ENCODE measurements at regions not wholly inside any gene's neighbourhood (a gene's known extent, or its start where the extent isn't known, plus 50 kb on each side); places are given as distances from the start of the nearest gene placed in this dataset.

- DNase-seq, result no peak
Observed at GRCh38 chr16:64638766-64639165, 483.1 kb downstream of the CDH11 start.

GRCh38 chr16:64629622-64630021, 492.2 kb downstream of the CDH11 start:
- DNase-seq, result no peak

GRCh38 chr16:64627781-64628180, 494.1 kb downstream of the CDH11 start:
- DNase-seq, result no peak

GRCh38 chr16:64627288-64627687, 494.6 kb downstream of the CDH11 start:
- no peak for DNase-seq

- no peak for DNase-seq
Observed at GRCh38 chr16:64626776-64627175, 495.1 kb downstream of the CDH11 start.

- no peak for DNase-seq
Observed at GRCh38 chr16:64621616-64622015, 500.2 kb downstream of the CDH11 start.

GRCh38 chr16:64617836-64618476, 503.9 kb downstream of the CDH11 start:
- DNase-seq, result no peak

GRCh38 chr16:64615630-64616280, 506.1 kb downstream of the CDH11 start:
- DNase-seq, result no peak

- DNase-seq, result no peak
Observed at GRCh38 chr16:64596196-64596595, 525.7 kb downstream of the CDH11 start.

GRCh38 chr16:64590513-64590912, 531.4 kb downstream of the CDH11 start:
- no peak for DNase-seq

GRCh38 chr16:64589836-64590235, 532.0 kb downstream of the CDH11 start:
- no peak for DNase-seq

- no peak for DNase-seq
Observed at GRCh38 chr16:64586781-64587180, 535.1 kb downstream of the CDH11 start.

- DNase-seq, result no peak
Observed at GRCh38 chr16:64585367-64585766, 536.5 kb downstream of the CDH11 start.

- no peak for DNase-seq
Observed at GRCh38 chr16:64580558-64580957, 541.3 kb downstream of the CDH11 start.

- DNase-seq, result no peak
Observed at GRCh38 chr16:64579712-64580111, 542.2 kb downstream of the CDH11 start.

- no peak for DNase-seq
Observed at GRCh38 chr16:64545768-64546167, 576.1 kb downstream of the CDH11 start.

GRCh38 chr16:64544859-64545258, 577.0 kb downstream of the CDH11 start:
- DNase-seq, result no peak

GRCh38 chr16:64543441-64543840, 578.4 kb downstream of the CDH11 start:
- DNase-seq, result no peak

- DNase-seq, result no peak
Observed at GRCh38 chr16:64543031-64543430, 578.8 kb downstream of the CDH11 start.

GRCh38 chr16:64542152-64542551, 579.7 kb downstream of the CDH11 start:
- no peak for DNase-seq

- DNase-seq, result no peak
Observed at GRCh38 chr16:64541621-64542020, 580.2 kb downstream of the CDH11 start.

GRCh38 chr16:64540434-64540833, 581.4 kb downstream of the CDH11 start:
- no peak for DNase-seq

GRCh38 chr16:64539811-64540371, 582.0 kb downstream of the CDH11 start:
- no peak for DNase-seq

- DNase-seq, result no peak
Observed at GRCh38 chr16:64534180-64534780, 587.6 kb downstream of the CDH11 start.

Data from GF-D8 (cell line).